NCI-H2171 (cell line): ENCODE measurements at regions not wholly inside any gene's neighbourhood (a gene's known extent, or its start where the extent isn't known, plus 50 kb on each side); places are given as distances from the start of the nearest gene placed in this dataset.
"Not testable (repeated sequence)": the region's sequence is repeated elsewhere in the genome, so short reads cannot be mapped to it uniquely, and the experiment has no call there.

Experiments
- DNase-seq: peaks from one replicate; lab custom pipeline; 2025; lab: John Stamatoyannopoulos, UW

DNA sequence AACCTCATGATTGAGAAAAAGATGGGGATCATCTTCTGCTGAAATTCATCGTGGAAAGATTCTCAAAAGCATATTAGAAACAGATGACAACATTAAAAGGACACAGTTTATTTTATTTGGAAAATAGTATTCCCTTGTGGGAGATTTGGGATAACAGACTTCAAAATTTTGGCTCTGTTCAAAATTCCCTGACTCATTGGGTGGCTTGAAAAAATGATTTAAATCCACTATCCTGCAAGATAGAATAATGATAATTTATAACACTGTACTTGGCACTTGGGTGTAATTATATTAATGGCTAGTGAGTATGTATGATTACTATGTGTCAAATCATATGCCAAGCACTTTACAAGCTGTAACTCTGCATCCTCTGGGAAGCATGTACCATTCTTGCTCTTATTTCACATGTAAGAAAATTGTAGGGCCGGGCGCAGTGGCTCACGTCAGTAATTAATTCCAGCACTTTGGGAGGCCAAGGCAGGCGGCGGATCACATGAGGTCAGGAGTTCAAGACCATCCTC lies 128.8 kb downstream of the LMNTD1 start:
- no peak for DNase-seq

DNA sequence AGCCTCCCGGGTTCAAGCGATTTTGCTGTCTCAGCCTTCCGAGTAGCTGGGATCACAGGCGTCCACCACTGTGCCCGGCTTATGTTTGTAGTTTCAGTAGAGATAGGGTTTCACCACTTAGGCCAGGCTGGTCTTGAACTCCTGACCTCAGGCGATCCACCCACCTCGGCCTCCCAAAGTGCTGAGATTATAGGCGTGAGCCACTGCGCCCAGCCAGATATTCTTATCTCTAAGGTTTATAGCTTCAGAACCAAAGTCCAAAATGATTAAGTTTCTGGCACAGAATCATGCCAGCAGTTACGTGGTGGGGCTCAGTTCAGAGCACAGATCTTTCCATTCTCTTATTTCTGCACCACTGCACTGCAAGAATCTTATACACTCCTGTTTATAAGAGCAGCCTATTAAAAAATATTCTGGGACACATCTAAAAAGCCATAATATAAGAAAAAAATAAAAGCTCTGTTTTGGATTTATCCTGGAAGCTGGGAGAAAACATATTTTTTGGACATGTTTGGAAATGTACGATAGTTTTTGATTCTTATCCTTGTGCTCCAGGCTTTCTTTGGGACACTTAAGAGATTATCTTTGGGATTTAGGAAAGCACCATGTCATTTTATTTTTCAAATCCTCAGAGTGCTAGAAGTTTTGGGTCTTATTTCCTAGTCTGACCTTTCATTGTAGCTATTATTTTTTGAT lies 129.6 kb downstream of the LMNTD1 start:
- DNase-seq, result no peak

DNA sequence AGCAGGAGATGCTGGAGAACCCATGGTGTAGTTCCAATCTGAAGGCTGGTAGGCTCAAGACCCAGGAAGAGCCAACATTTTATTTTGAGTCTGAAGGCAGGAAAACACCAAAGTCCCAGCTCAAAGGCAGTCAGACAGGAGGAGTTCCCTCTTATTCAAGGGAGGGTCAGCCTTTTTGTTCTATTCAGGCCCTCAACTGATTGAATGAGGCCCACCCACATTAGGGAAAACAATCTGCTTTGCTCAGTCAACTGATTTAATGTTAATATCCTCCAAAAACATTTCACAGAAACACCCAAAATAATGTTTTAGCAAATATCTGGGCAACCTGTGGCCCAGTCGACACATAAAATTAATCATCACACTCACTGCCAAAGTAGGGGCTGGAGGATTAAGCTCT lies 130.8 kb downstream of the LMNTD1 start:
- no peak for DNase-seq

DNA sequence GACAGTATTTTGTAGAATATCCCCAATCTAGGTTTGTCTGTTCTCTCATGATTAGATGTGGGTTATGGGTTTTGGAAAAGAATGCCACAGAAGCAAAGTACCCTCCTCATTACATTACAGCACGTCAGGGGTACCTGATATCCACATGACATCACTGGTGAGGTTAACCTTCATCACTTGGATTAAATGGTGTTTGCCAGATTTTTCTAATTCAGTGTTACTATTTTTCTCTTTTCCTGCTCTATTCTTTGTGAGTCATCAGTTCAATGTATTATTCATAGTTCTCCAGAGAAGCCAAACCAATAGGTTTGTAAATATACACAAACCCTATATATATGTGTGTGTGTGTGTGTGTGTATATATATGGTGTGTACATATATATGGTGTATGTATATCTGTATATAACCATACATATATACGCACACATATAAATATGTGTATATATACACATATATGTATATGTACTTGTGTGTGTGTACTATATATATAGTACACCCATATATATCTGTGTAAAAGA lies 131.4 kb downstream of the LMNTD1 start:
- no peak for DNase-seq

DNA sequence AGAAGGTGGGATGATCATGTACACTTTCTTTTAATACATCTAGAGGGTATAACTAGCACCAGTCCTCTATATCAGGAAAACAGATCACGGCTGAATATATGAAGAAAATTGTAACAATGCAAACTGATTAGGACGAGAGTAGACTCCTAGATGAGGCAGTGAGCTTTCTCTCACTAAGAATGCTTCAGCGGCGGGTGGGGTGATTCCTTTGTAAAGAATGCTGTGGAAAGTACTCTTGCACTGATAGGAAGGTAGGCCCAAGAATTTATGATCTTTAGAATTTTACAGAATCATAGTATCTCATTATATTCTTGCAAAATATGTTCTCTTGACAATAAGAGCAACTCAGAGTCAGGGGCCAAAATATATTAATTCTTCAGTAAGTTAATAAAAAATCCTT lies 133.0 kb downstream of the LMNTD1 start:
- DNase-seq, result no peak

DNA sequence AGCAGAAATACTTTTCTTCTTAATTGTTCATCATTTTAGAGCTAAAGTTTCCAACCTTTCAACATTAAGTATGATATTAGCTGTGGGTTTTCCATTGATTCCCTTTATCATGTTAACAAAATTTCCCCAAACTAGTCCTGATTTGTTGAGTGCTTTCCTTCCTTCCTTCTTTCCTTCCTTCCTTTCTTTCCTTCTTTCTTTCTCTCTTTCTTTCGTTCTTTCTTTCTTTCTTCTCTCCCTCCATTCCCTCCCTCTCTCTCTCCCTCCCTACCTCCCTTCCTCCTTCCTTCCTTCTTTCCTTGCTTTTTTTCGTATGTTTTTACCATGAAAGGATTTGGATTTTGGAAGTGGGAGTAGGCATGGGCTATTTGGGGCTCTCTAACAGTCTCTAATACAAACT lies 133.5 kb downstream of the LMNTD1 start:
- DNase-seq, result no peak

DNA sequence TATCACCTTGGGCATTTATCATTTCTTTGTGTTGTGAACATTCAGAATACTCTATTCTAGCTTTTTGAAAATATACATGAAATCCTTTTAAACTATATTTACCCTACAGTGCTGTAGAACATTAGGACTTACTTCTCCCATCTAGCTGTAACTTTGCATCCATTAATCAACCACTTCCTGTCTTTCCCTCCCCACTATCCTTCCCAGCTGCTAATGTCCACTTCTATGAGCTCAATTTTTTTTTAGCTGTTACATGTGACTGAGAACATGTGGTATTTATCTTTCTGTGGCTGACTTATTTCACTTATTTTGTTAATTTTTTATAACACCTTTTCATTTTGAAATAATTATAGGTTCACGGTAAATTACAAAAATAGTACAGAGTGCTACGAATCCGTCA lies 136.0 kb downstream of the LMNTD1 start:
- DNase-seq, result no peak

DNA sequence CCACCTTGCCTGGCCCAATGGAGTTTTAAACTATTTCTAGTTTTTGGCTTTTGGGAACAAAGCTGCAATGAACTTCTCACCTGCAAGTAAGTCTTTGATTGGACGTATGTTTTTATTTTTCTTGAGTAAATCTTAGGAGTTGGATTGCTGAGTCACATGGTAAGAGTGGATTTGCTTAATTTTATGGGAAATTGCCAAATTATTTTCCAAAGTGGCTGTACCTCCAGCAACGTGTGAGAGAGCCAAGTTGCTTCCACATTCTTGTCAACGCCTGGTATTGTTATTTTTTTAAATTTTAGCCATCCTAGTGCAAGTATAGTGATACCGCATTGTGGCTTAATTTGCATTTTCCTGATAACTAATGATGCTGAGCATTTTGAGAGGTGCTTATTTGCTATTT lies 136.6 kb downstream of the LMNTD1 start:
- DNase-seq, result no peak

DNA sequence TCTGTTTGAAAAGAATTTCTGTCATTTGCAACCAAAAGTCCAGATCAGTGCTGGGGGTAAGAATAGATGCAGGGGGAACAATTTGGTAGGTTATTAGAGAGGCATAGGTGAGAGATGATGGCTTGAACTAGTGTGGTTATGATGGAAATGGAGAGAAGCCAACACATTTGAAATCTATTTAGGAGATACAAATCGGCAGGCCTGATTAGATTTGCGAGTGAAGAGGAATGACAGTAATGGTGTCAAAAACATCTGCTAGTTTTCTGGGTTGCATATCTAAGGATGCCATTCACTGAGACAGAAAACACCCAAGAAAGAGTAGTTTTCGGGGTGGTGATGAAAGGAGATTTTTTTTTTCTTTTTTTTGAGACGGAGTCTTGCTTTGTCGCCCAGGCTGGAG lies 138.1 kb downstream of the LMNTD1 start:
- no peak for DNase-seq

DNA sequence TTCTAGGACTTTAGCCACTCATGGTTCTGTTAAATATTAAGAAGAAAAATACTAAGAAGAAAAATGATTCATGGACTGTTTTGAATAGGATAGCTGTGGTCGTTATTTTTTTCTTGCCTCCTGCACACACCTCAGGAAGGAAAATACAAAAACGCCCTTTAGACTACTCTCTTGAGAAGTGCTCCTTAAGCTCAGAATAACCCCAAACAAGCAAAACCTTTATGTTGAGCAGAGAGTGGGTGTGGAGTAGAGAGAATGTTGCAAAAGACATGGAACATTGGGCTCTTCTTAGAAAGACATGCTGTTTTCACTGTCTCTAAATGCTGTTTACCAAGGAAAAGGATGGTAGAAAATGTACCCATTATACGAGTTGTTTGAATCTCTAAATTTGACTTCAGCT lies 140.3 kb downstream of the LMNTD1 start:
- no peak for DNase-seq

DNA sequence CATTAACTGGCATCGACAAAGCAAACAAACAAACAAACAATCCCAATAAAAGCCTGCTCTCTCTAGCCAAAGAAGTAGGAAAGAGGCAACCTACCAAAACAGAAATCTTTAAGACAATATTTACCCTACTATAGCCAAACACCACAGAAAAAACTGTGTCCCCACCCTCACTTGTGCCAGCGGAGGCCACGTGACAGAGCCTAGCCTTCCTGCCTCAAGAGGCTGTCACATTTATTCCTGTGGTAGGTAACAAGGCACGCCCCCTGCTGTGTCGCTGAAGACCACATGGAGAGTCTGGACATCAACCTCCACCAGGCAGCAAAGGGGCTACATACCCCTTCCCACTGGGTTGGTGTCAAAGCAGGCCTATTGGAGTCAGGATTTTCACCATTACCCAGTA lies 148.1 kb downstream of the LMNTD1 start:
- no peak for DNase-seq

DNA sequence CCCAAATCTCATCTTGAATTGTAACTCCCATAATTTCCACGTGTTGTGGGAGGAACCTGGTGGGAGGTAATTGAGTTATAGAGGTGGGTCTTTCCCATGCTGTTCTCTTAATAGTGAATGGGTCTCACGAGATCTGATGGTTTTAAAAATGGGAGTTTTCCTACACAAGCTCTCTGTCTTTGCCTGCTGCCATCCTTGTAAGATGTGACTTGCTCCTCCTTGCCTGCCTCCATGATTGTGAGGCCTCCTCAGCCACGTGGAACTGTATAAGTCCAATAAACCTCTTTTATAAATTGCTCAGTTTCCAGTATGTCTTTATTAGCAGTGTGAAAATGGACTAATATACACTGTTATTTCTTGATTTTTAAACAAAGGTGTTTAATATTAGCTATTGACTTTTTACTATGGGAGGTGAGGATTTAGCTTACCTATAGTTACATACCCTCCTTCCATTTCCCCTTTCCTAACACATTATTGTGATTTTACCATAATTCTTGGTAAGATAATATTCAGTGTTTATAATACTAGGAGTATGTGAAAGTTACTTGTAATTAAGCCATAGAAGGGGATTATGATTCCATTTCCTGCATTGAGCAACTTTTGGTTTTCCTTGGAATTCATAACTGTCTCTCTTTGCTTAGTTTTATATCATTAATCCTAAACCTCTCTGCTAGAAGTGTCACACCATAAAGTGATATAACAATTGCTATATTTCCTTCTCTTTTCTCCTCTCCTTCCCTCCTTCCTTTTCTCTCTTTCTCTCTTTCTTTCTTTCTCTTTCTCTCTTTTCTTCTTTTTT lies 151.0 kb upstream of the KRAS start:
- DNase-seq, result no peak

DNA sequence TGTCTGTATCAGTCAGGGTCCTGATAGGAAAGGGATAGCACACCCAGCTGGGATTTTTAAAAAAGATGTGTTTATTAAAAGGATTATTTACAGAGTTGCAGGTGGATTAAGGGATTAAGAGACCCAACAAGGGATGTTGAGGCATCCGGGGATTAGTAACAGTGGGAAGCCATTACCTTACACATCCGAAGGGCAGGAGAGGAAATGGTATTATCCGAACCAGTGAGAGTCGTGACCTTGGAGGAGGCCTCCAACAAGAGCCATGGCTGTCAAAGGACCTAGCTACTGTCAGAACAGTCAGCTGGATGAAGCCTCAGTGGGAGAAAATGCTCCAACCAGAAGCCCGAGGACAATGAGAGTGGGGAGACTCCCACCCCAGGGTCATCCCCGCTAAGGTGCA lies 146.3 kb upstream of the KRAS start:
- no peak for DNase-seq

DNA sequence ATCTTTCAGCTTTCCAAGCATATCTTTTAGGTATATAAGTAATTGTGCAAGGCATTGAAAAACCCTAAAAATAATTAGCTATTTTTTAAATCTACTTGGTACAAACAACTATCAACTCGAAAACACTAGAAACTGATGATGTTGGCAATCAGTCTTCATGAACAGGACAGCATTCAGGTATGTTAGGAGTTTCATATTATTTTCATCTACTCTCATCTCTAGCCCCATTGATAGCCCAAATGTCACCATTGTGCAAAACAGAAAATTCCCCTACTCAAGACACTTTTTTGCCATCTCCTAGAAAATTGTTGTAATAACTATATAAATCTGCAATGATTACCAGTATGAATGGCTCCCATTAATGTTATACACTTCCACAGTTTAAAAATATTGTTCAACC lies 144.5 kb upstream of the KRAS start:
- DNase-seq, result no peak

DNA sequence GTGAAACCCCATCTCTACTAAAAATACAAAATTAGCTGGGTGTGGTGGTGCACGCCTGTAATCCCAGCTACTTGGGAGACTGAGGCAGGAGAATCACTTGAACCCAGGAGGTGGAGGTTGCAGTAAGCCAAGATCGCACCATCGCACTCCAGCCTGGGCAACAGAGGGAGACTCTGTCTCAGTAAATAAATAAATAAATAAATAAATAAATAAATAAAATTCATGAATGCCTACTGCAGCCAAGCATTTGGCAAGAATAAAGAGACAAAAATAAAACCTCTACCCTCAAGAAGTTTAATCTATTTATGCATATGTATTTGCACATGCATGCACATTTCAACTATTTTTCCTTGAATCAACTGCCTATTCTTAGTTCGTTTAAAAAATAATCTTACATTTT lies 144.0 kb upstream of the KRAS start:
- DNase-seq, result not testable (repeated sequence)

DNA sequence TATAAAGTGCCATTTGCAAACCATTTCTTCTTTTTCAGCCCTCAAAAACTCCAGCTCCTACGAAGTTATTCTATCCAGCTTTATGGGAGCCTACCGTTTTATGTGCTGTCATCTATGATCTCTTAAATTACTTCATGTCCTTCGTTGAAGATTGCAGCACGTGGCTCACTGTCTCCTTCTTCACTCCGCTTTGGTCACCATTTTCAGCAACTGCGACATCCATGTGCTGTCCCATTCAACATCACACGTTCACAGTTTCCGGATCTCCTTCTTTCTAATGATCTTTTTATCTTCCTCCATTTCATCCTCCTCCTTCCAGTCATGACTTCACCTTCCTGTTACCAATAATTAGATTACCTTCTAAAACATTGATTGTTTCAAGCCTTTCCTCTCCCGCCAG lies 143.3 kb upstream of the KRAS start:
- DNase-seq, result no peak

DNA sequence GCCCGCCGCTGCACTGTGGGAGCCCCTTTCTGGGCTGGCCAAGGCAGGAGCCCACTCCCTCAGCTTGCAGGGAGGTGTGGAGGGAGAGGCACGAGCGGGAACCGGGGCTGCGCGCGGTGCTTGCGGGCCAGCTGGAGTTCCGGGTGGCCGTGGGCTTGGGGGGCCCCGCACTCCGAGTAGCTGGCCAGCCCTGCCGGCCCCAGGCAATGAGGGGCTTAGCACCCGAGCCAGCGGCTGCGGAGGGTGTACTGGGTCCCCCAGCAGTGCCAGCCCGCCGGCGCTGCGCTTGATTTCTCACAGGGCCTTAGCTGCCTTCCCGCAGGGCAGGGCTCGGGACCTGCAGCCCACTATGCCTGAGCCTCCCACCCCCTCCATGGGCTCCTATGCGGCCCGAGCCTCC lies 140.6 kb upstream of the KRAS start:
- DNase-seq, result not testable (repeated sequence)

DNA sequence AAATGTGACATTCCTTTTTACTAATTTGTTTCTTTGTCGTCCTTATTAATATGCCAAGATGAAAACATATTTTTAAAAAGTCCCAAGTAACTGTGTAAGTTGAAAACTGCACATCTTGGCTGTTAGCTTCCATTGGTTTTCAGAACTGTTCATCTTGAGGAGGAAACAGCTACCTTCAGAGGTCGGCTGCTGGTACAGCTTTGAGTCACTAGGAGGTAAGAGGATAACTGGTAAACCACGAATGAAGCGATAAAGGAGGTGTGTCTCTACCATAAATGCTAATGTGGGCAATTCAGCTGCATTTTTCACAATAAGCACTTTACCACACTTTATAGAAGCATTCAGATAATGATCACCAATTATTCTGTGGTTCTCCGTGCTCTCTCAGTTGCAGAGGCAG lies 137.5 kb upstream of the KRAS start:
- no peak for DNase-seq

DNA sequence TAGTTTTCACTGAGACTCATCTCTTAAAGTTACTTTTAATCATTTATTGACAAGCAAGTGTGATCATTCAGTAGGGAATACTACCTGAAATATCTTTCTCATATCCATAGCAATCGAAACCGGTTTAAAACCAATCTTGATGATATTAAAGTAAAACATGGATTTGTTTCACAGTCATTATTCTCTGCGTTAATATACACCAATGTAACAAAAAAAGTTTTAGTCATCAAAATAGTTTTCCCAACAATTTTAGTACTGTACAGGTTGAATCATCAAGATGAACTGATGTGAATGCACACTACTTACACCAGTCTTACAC lies 137.0 kb upstream of the KRAS start:
- DNase-seq, result no peak

DNA sequence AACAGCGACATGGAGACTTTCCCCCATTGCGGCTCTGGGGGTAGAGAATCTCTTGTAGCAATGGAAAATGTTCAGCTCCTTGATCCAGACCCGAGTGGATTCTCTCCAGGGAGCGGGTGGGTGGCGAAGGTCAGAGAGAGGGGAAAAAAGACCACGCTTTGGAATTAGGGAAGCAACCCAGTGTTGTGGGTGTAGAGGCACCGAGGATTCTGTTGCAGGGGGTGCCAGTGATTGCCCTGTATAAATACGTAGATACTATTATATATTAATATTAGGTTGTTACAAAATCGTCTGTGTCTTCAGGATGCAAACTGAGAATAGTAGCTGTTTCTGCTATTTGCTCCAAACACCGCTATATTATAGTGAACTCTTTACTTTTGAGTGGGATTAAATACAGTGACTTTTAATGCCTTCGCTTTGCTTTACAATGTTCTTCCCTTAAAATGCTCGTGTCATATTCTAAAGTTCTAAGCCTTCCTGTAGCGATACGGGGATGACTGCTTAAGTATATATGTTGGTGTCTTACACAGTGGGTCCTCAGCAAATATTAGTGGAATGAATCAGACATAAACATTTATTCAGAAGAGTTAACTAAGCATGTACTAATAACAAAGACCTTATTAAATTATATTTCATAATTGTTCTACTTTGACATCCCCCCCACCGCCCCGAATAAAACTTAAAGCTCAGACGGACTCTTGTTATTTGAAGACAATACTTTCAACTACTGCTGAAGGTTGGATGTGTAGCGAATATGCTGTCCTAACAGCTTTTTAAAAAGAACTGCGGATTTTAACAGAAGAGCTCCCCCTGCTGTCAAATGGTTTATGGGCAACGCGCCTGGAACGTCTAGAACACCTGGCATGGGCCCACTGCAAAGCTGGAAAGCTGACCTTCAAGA lies 136.4 kb upstream of the KRAS start:
- peak; percentile 40 for DNase-seq

DNA sequence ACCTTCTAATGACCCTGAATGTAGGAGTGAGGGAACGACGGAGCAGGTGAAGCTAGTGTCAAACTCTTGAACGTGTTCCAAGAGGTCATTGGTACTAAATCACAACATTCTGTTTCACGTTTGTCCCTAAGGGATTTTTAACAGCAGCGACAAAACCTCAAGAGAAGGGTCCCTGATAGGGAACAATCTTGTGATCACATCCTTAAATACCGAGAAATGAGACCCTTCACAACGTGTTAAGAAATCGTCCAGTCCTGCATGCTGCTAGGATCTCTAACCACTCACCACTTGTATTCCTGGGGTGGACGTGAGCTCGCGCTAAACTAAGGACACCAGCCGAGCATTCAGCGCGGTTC lies 134.1 kb upstream of the KRAS start:
- no peak for DNase-seq

DNA sequence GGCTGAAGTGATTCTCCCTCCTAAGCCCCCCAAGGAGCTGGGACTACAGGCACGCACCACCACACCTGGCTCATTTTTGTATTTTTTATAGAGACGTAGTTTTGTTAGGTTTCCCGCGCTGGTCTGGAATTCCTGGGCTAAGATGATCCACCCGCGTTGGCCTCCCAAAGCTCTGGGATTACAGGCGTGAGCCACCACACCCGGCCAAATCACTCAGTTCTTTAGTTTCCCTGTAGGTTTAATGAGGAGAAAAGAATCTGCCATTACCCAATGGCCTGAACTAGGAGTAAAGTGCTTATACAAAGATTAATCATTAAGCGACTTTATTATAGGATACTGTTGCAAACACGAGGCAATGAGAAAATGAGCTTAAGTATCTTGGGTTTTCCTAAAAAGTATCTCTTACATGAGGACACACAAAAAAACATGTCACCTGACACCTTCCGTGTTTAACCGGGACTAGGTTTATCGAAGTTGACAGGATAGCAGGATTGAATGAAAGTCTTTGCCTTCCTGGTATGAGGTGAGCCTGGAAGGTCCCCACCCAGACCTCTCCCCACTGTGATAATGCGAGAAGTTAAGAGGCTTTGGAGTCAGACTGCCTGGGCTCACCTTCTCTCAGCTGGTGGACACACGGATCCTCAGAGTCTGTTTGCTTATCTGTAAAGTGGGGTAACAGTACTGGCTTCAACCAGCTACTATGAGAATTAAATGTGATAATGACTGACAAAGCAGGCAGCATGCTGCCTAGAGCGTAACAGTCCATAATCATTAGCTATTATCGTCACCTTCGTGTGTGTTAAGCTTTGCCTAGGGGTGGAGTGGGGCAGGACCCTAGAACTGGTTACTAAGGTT lies 133.5 kb upstream of the KRAS start:
- no peak for DNase-seq
